GM12872 (cell line): ENCODE measurements at regions not wholly inside any gene's neighbourhood (a gene's known extent, or its start where the extent isn't known, plus 50 kb on each side); places are given as distances from the start of the nearest gene placed in this dataset.

Experiments used
- TF ChIP-seq, protein P1 (sequence below): IDR thresholded peaks from 3 replicates; pipeline ENCODE4 v1.5.1; 2011; ENCODE audit warnings: low read depth, mild to moderate bottlenecking, low read length, moderate library complexity; ENCODE audit not compliant: insufficient read depth

DNA sequence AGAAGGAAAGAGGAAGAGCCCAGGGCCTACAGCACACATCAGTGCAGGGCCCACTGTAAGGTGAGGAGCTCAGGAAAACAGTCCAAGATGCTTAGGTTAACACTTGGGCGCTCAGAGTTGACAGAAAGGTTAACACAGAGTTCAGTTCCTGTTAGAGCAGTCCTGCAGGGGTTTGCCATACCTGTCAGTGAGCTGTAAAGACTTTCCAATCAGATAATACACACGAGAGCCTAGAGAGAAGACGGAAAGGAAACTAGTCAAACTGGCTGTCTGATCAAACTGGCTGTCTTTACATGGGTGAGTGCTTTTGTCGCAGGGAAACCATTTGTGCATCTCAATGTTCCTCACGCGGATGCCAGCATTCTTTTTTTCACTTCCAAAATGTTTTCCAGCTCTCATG is 61.4 kb upstream of the ARHGEF26 start:
- TF ChIP-seq, protein P1, sequence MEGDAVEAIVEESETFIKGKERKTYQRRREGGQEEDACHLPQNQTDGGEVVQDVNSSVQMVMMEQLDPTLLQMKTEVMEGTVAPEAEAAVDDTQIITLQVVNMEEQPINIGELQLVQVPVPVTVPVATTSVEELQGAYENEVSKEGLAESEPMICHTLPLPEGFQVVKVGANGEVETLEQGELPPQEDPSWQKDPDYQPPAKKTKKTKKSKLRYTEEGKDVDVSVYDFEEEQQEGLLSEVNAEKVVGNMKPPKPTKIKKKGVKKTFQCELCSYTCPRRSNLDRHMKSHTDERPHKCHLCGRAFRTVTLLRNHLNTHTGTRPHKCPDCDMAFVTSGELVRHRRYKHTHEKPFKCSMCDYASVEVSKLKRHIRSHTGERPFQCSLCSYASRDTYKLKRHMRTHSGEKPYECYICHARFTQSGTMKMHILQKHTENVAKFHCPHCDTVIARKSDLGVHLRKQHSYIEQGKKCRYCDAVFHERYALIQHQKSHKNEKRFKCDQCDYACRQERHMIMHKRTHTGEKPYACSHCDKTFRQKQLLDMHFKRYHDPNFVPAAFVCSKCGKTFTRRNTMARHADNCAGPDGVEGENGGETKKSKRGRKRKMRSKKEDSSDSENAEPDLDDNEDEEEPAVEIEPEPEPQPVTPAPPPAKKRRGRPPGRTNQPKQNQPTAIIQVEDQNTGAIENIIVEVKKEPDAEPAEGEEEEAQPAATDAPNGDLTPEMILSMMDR, result no peak

DNA sequence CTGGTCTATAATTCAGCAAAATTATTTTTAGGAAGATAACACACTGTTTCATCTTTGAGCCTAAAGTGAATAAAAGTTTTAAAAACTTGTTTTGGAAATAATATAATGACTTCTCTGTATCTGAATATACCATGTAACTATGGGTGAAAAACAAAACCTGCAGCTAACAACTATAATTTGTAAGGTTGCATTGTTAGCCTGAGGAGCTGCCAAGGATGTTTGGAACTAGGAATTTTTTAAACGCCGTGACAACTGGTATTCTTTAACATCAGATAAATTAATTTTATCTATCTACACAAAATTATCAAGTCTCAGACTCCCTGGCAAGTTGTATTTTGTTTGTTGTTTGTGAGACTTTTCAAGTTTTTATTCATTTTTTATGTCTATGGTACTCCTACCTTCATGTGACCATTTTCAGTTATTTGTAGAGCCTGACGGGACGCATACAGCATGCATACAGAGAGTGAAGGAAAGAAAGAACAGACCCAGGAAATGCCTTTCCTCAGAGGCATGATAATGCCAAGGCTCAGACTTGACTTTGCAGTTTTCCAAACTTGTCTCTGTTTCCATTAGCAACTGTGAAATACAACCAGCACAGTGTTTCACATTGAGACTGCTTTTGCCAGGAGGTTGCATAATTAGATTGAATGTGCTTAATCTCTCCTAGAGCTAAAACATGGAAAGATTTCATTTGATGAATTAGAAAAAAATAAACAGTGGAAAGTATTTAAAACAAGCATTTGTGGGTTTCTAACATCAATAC is 60.8 kb upstream of the ARHGEF26 start:
- TF ChIP-seq, protein P1, result no peak

- TF ChIP-seq, protein P1, result no peak
Measured at GRCh38 chr3:154061001-154061370, 60.2 kb upstream of the ARHGEF26 start.

GRCh38 chr3:154062513-154062912 is 58.7 kb upstream of the ARHGEF26 start:
- TF ChIP-seq, protein P1, result no peak

DNA sequence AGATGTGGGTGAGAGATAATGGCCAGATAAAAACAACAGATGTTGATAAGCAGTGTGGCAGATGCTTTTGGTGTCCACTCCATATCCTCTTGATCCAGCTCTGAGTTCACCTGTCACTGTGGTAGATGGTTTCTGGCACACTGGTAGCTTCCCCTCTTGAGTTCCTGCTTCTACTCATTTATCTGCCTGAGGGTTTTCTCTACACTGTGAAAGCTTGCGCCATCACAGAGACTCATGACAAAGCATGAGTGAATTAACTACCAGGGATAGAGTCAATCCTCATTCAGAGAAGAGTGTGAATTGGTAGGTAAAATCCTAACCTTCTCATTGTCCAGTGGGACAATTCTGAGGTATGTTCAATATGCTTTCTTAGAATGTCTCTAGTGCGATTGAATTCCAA is 50.0 kb upstream of the ARHGEF26 start:
- TF ChIP-seq, protein P1, result no peak
